Spleen (tissue), 11 donors: ENCODE measurements at regions not wholly inside any gene's neighbourhood (a gene's known extent, or its start where the extent isn't known, plus 50 kb on each side); places are given as distances from the start of the nearest gene placed in this dataset.

Experiments
- DNase-seq: peaks from one replicate; pipeline ENCODE4 v3.0.0-alpha.2; 2020
- H3K27ac ChIP-seq, 8 donors: fragments of 200-600 bp; sonication (generic) in 7 of 8; 1 replicate in 4 of 8; 2 replicates in 4 of 8; pipeline versions ENCODE4 v1.5.0 to v1.8.0; 2016 to 2021; ENCODE audit warnings: inconsistent platforms in 4 of 8, mild to moderate bottlenecking in 4 of 8, moderate library complexity in 1 of 8
- H3K27me3 ChIP-seq, 7 donors: fragments of 200-600 bp; sonication (generic) in 6 of 7; replicated peaks in 1 of 7; 1 replicate in 4 of 7; 2 replicates in 3 of 7; pipeline versions ENCODE4 v1.5.0 to v1.8.0; 2016 to 2021; ENCODE audit warnings: inconsistent platforms in 3 of 7, mild to moderate bottlenecking in 1 of 7
- H3K36me3 ChIP-seq, 6 donors: fragments of 200-600 bp; sonication (generic) in 5 of 6; 1 replicate in 4 of 6; 2 replicates in 2 of 6; pipeline versions ENCODE4 v1.5.0 to v1.8.0; 2016 to 2021; ENCODE audit warnings: inconsistent platforms in 2 of 6
- H3K4me1 ChIP-seq, 6 donors: fragments of 200-600 bp; sonication (generic) in 5 of 6; 1 replicate in 3 of 6; 2 replicates in 3 of 6; pipeline versions ENCODE4 v1.5.0 to v1.8.0; 2016 to 2021; ENCODE audit warnings: inconsistent platforms in 3 of 6
- H3K4me3 ChIP-seq, 8 donors: fragments of 200-600 bp; sonication (generic) in 7 of 8; 1 replicate in 4 of 8; 2 replicates in 4 of 8; pipeline versions ENCODE4 v1.5.0 to v1.8.0; 2016 to 2021; ENCODE audit warnings: inconsistent platforms in 4 of 8, mild to moderate bottlenecking in 4 of 8, moderate library complexity in 2 of 8
- H3K9me3 ChIP-seq, 8 donors: fragments of 200-600 bp; sonication (generic) in 7 of 8; 1 replicate in 4 of 8; 2 replicates in 4 of 8; pipeline versions ENCODE4 v1.5.0 to v1.8.0; 2016 to 2021; ENCODE audit warnings: inconsistent platforms in 4 of 8
- POLR2A ChIP-seq, 3 donors: fragments of 450-650 bp; IDR thresholded peaks; one replicate each; pipeline ENCODE4 v1.5.1; 2017; ENCODE audit warnings: antibody characterized with exemption in 3 of 3, mild to moderate bottlenecking in 1 of 3
- POLR2AphosphoS5 ChIP-seq, 3 donors: sonication (generic); formaldehyde crosslinking; IDR thresholded peaks; one replicate each; pipeline ENCODE4 v1.5.1; 2017; ENCODE audit warnings: antibody characterized with exemption in 3 of 3
- WGBS, 5 donors: extraction: QIAGEN DNeasy Blood & Tissue Kit in 3 of 5; methylation state at CpG; one replicate each; pipeline versions ENCODE4 v1.1.5 to v1.1.7; 2013 to 2018; 5-methylcytosine and 5-hydroxymethylcytosine counted together
- intact Hi-C: fragments of 100-400 bp; cut with DNase I; formaldehyde crosslinking; loops from one replicate; pipeline ENCODE4 v1.15.0; 2023; ENCODE audit warnings: low total_unique reads
- TF ChIP-seq, protein P1 (sequence below), 11 experiments: fragments of 200-600 bp in 7 of 11; fragments of 450-650 bp in 4 of 11; sonication (generic) in 4 of 11; IDR thresholded peaks in 8 of 11; conservative IDR thresholded peaks in 3 of 11; 1 replicate in 7 of 11; 2 replicates in 4 of 11; pipeline versions ENCODE4 v1.4.0 to v1.8.0; 2016 to 2021; ENCODE audit warnings: antibody characterized with exemption in 11 of 11, inconsistent platforms in 4 of 11, mild to moderate bottlenecking in 1 of 11
- donor health status: healthy with polysubstance abuse.
- donor health status: DM: no; HTN: no; CAD: no; lungs with moderate emphysema.
- donor health status: DM: no; HTN: no; CAD: no.
- donor health status: Bipolar disorder and iron deficiency.
- donor health status: healthy.
- donor health status: DM: no; HTN: no; CAD: no.
- donor health status: DM: yes; HTN: yes; CAD: no.

DNA sequence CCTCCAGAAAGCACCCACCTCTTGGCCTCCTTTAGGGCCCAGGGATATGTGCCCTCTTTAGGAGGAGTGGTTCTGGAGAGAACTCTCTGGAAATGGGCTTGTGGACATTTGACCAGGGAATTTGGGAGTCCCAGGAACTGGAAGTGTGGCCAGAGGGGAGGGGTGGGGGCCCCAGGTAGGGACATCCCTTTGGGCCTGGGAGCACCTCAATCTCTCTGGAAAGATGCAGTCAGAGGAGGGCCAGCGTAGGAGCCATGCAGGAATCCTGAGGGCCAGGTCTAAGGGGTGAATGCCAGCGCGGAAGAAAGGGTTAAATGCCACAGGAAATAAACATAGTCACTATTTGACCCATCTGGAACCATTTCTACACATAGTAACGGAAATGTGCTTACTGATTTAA, 50.3 kb upstream of the ITGA11 start:
- H3K27ac ChIP-seq, result no peak overlapping the region
- no peaks in the 10 kb centered on the region for H3K9me3 ChIP-seq
- intact Hi-C loops, result no loop called here
- 69 to 88% (median 83%) methylated on average over 4 of the region's 4 CpGs for WGBS, 5 donors
- DNase-seq, result no peak
- H3K4me1 ChIP-seq, result peaks cover 0 to 27% (median 7%) of the 10 kb centered on the region in 6 donors
- no peaks in the 10 kb centered on the region for H3K36me3 ChIP-seq
- H3K27me3 ChIP-seq, result peaks cover 0 to 19% (median 0%) of the 10 kb centered on the region in 7 donors
- no peak for TF ChIP-seq POLR2A (IDR thresholded peaks at IDR 0.05)
- no peak overlapping the region for H3K4me3 ChIP-seq

DNA sequence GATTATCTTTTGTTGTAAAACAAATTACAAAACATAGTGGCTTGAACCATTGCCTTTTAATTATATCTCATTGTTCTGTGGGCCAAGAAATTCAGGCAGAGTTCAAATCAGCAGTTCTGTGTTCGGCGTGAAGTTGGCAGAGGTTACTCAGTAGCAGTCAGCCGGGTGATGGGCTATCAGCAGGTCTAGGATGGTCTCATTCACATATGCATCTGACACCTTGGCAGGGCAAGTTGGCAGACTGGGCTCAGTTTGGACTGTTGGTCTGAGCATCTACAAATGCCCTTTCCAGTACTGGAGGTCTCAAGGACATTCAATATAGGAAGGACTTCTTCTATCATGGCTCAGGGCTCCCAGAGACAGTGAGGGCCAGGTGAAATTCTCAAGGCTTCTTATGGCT, 51.2 kb upstream of the ITGA11 start:
- DNase-seq, result no peak
- H3K27me3 ChIP-seq, result peaks cover 0 to 19% (median 0%) of the 10 kb centered on the region in 7 donors
- peaks cover 0 to 27% (median 7%) of the 10 kb centered on the region in 6 donors for H3K4me1 ChIP-seq
- no peaks in the 10 kb centered on the region for H3K36me3 ChIP-seq
- no peak overlapping the region for H3K27ac ChIP-seq
- WGBS, 5 donors, result 70 to 99% (median 94%) methylated on average over 3 of the region's 3 CpGs
- TF ChIP-seq POLR2A (IDR thresholded peaks at IDR 0.05), result no peak
- no peak for TF ChIP-seq POLR2AphosphoS5 (IDR thresholded peaks at IDR 0.05)
- TF ChIP-seq, protein P1, sequence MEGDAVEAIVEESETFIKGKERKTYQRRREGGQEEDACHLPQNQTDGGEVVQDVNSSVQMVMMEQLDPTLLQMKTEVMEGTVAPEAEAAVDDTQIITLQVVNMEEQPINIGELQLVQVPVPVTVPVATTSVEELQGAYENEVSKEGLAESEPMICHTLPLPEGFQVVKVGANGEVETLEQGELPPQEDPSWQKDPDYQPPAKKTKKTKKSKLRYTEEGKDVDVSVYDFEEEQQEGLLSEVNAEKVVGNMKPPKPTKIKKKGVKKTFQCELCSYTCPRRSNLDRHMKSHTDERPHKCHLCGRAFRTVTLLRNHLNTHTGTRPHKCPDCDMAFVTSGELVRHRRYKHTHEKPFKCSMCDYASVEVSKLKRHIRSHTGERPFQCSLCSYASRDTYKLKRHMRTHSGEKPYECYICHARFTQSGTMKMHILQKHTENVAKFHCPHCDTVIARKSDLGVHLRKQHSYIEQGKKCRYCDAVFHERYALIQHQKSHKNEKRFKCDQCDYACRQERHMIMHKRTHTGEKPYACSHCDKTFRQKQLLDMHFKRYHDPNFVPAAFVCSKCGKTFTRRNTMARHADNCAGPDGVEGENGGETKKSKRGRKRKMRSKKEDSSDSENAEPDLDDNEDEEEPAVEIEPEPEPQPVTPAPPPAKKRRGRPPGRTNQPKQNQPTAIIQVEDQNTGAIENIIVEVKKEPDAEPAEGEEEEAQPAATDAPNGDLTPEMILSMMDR (IDR thresholded peaks at IDR 0.05 in 8 of 11, conservative IDR thresholded peaks at IDR 0.05 in 3 of 11), result no peak
- no peak overlapping the region for H3K4me3 ChIP-seq
- H3K9me3 ChIP-seq, result no peaks in the 10 kb centered on the region
- intact Hi-C loops, result no loop called here

DNA sequence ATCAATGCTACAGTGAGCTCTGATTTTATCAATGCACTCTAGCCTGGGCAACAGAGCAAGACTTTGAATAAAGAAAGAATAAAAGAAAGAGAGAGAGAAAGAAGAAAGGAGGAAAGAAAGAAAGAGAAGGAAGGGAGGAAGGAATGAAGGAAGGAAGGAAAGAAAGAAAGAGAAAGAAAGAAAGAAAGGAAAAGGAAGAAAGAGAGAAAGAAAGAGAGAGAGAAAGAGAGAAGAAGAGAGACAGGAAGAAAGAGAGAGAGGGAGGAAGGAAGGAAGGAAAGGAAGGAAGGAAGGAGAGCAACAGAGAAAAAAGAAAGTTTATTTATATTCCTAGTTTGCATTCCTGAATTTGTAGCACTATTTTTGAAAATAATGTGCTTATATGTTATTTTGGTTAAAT, 52.3 kb upstream of the ITGA11 start:
- intact Hi-C loops, result no loop called here
- no peak overlapping the region for H3K27ac ChIP-seq
- TF ChIP-seq, protein P1 (IDR thresholded peaks at IDR 0.05 in 8 of 11, conservative IDR thresholded peaks at IDR 0.05 in 3 of 11), result no peak
- TF ChIP-seq POLR2A (IDR thresholded peaks at IDR 0.05) (no peak), POLR2AphosphoS5 (IDR thresholded peaks at IDR 0.05) (no peak)
- peaks cover 0 to 27% (median 7%) of the 10 kb centered on the region in 6 donors for H3K4me1 ChIP-seq
- H3K4me3 ChIP-seq, result no peak overlapping the region
- H3K27me3 ChIP-seq, result peaks cover 0 to 19% (median 0%) of the 10 kb centered on the region in 7 donors
- DNase-seq, result no peak
- H3K36me3 ChIP-seq, result no peaks in the 10 kb centered on the region
- H3K9me3 ChIP-seq, result no peaks in the 10 kb centered on the region

DNA sequence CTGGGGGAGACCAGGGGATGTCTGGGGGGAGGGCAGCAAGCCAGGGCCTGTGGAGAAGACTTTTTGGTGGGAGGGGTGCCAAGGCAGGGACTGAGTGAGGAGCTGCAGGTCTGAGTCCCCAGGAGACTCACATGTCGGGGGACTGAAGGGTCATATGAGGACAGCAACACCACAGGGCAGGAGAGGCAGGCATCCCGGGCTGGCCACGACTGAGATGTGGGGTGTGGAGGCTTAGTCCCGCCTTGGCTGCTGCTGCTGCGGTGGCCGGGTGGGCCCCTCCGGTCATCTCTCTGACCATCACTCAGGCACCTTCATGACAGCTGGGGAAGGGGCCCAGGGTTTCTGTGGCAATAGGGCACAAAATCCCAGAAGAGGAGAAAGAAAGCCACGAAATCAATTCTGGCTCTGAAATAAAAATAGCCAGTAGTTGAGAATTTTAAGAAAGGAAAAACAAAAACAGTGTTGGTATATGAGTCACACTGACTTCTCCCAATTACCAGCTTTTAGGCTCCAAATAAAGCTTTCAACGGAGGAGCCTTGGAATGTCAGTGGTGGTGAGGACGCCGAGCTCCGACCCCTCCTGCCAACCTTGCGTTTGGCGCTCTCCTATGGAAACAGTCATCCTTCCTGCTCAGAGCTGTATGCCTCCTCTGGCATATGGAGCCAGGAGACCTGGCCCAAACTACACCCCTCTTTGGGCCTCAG, 52.9 kb upstream of the ITGA11 start:
- WGBS, 5 donors, result 75 to 86% (median 78%) methylated on average over 14 of the region's 14 CpGs
- H3K27me3 ChIP-seq, result peaks cover 0 to 24% (median 0%) of the 10 kb centered on the region in 7 donors
- TF ChIP-seq POLR2A (IDR thresholded peaks at IDR 0.05), result no peak
- TF ChIP-seq POLR2AphosphoS5 (IDR thresholded peaks at IDR 0.05), result no peak
- TF ChIP-seq, protein P1 (IDR thresholded peaks at IDR 0.05 in 8 of 11, conservative IDR thresholded peaks at IDR 0.05 in 3 of 11), result no peak
- peaks cover 0 to 27% (median 7%) of the 10 kb centered on the region in 6 donors for H3K4me1 ChIP-seq
- no peak for DNase-seq
- H3K27ac ChIP-seq, result no peak overlapping the region
- H3K9me3 ChIP-seq, result no peaks in the 10 kb centered on the region
- H3K36me3 ChIP-seq, result no peaks in the 10 kb centered on the region
- no peak overlapping the region for H3K4me3 ChIP-seq
- intact Hi-C loops, result no loop called here
